GM18511 (cell line): ENCODE measurements at regions not wholly inside any gene's neighbourhood (a gene's known extent, or its start where the extent isn't known, plus 50 kb on each side); places are given as distances from the start of the nearest gene placed in this dataset.
"Not testable (repeated sequence)": the region's sequence is repeated elsewhere in the genome, so short reads cannot be mapped to it uniquely, and the experiment has no call there.

Source experiments
- ATAC-seq: cut with Tn5 transposase; IDR thresholded peaks from one replicate; pipeline ENCODE4 v1.9.1; 2021; ENCODE audit warnings: mild to moderate bottlenecking, moderate library complexity; ENCODE audit not compliant: unreplicated experiment

GRCh38 chr2:44083054-44083453 is 85.6 kb upstream of the PPM1B start:
- ATAC-seq, result no peak

- no peak for ATAC-seq
Observed at GRCh38 chr2:44084850-44085249, 83.8 kb upstream of the PPM1B start.

- ATAC-seq, result no peak
Observed at GRCh38 chr2:44086629-44087028, 82.0 kb upstream of the PPM1B start.

- ATAC-seq, result peak; percentile 71
Observed at GRCh38 chr2:44087036-44087713, 81.5 kb upstream of the PPM1B start.

- ATAC-seq, result no peak
Observed at GRCh38 chr2:44087714-44088092, 81.0 kb upstream of the PPM1B start.

GRCh38 chr2:44092519-44092918 is 76.2 kb upstream of the PPM1B start:
- ATAC-seq, result not testable (repeated sequence)

- no peak for ATAC-seq
Observed at GRCh38 chr2:44093970-44094369, 74.7 kb upstream of the PPM1B start.

GRCh38 chr2:44097322-44097907 is 71.3 kb upstream of the PPM1B start:
- no peak for ATAC-seq

- ATAC-seq, result no peak
Observed at GRCh38 chr2:44098050-44098449, 70.6 kb upstream of the PPM1B start.

GRCh38 chr2:44098891-44099290 is 69.8 kb upstream of the PPM1B start:
- ATAC-seq, result no peak

- no peak for ATAC-seq
Observed at GRCh38 chr2:44100351-44100750, 68.3 kb upstream of the PPM1B start.

- no peak for ATAC-seq
Observed at GRCh38 chr2:44101246-44101645, 67.4 kb upstream of the PPM1B start.

GRCh38 chr2:44102790-44103562 is 65.7 kb upstream of the PPM1B start:
- ATAC-seq, result no peak

- ATAC-seq, result no peak
Observed at GRCh38 chr2:44103639-44104038, 65.0 kb upstream of the PPM1B start.

GRCh38 chr2:44104855-44105271 is 63.8 kb upstream of the PPM1B start:
- ATAC-seq, result no peak

GRCh38 chr2:44106509-44106908 is 62.2 kb upstream of the PPM1B start:
- ATAC-seq, result not testable (repeated sequence)

- peak; percentile 85 for ATAC-seq
Observed at GRCh38 chr2:44107086-44107740, 61.5 kb upstream of the PPM1B start.

- ATAC-seq, result no peak
Observed at GRCh38 chr2:44107974-44108373, 60.7 kb upstream of the PPM1B start.

GRCh38 chr2:44109166-44109565 is 59.5 kb upstream of the PPM1B start:
- ATAC-seq, result no peak

GRCh38 chr2:44110444-44110843 is 58.2 kb upstream of the PPM1B start:
- no peak for ATAC-seq

GRCh38 chr2:44112096-44112495 is 56.6 kb upstream of the PPM1B start:
- ATAC-seq, result no peak

- no peak for ATAC-seq
Observed at GRCh38 chr2:44116319-44116718, 52.4 kb upstream of the PPM1B start.
